ENCODE measurements at regions not wholly inside any gene's neighbourhood (a gene's known extent, or its start where the extent isn't known, plus 50 kb on each side); places are given as distances from the start of the nearest gene placed in this dataset.

- H3K4me3 ChIP-seq (replicated peaks in 1 of 3; ENCODE audit: insufficient read depth in 1 of 3, low read depth in 1 of 3, low read length in 3 of 3) = no peak overlapping the region
- no TSS peak for BruUV-seq (replicated peaks)
- no peak overlapping the region for H3K4me2 ChIP-seq (ENCODE audit: insufficient read depth, low read length)
- H2AFZ ChIP-seq (ENCODE audit: low read depth, low read length) = no peak overlapping the region
- no peaks in the 10 kb centered on the region for H3K9me1 ChIP-seq (replicated peaks; ENCODE audit: control insufficient read depth, extremely low read depth, insufficient read depth, low read length)
- no peaks in the 10 kb centered on the region for H3K4me1 ChIP-seq (ENCODE audit: control insufficient read depth, extremely low read depth, insufficient read depth, low read length)
- CTCF ChIA-PET = no interaction called here
- no peak overlapping the region for H3K27ac ChIP-seq (ENCODE audit: insufficient read depth, low read depth, low read length)
- DNase-seq (ENCODE audit: low read depth, low spot score) (no peak), FAIRE-seq (no peak)
- intact Hi-C loops (cut with micrococcal nuclease) = no loop called here
- H3K27me3 ChIP-seq (ENCODE audit: control insufficient read depth in 2 of 2, insufficient read depth in 2 of 2, low read length in 2 of 2) = no peaks in the 10 kb centered on the region
- H3K9me3 ChIP-seq (replicated peaks; ENCODE audit: control insufficient read depth, insufficient read depth, low read length) = no peaks in the 10 kb centered on the region
- no peaks in the 10 kb centered on the region for H3K79me2 ChIP-seq (ENCODE audit: control insufficient read depth, insufficient read depth, low read length)
- H3K36me3 ChIP-seq (ENCODE audit: control insufficient read depth in 2 of 2, extremely low read depth in 1 of 2, insufficient read depth in 2 of 2, low read length in 2 of 2) = no peaks in the 10 kb centered on the region
- POLR2A ChIA-PET = no interaction called here
- dilution Hi-C loops (cut with MboI; ENCODE audit: extremely low pct_ligation_motif_present, low sequenced_read_pairs) = no loop called here
- no peaks in the 10 kb centered on the region for H4K20me1 ChIP-seq (replicated peaks; ENCODE audit: control insufficient read depth, extremely low read depth, insufficient read depth, low read length)
- TF ChIP-seq MAX (IDR thresholded peaks at IDR 0.05; ENCODE audit: insufficient read depth, insufficient read length) (no peak), MYC (IDR thresholded peaks at IDR 0.05; ENCODE audit: low read depth, low read length) (no peak), POLR2A (IDR thresholded peaks at IDR 0.05; ENCODE audit: low read depth, low read length) (no peak), FOS (IDR thresholded peaks at IDR 0.05; ENCODE audit: borderline replicate concordance, insufficient read depth, low read length) (no peak), CTCF (IDR thresholded peaks at IDR 0.05; ENCODE audit: extremely low read depth in 1 of 2, insufficient read depth in 1 of 2, low read depth in 1 of 2, low read length in 2 of 2) (no peak), GATA2 (IDR thresholded peaks at IDR 0.05; ENCODE audit: insufficient read depth, insufficient read length, low read depth, low read length) (no peak), EZH2 (IDR thresholded peaks at IDR 0.05; ENCODE audit: borderline replicate concordance, low read depth, low read length, severe bottlenecking) (no peak), POLR2AphosphoS5 (IDR thresholded peaks at IDR 0.05; ENCODE audit: insufficient read depth, low read depth, low read length) (no peak), JUN (IDR thresholded peaks at IDR 0.05; ENCODE audit: borderline replicate concordance, insufficient read depth, insufficient read length, low read depth) (no peak)
- H3K9ac ChIP-seq (replicated peaks; ENCODE audit: extremely low read depth, insufficient read depth, low read length) = no peak overlapping the region
These were observed 142.6 kb upstream of the PRDM1 start for GRCh38 chr6:105943514-105943913.
